ENCODE measurements at regions not wholly inside any gene's neighbourhood (a gene's known extent, or its start where the extent isn't known, plus 50 kb on each side); places are given as distances from the start of the nearest gene placed in this dataset.

DNA sequence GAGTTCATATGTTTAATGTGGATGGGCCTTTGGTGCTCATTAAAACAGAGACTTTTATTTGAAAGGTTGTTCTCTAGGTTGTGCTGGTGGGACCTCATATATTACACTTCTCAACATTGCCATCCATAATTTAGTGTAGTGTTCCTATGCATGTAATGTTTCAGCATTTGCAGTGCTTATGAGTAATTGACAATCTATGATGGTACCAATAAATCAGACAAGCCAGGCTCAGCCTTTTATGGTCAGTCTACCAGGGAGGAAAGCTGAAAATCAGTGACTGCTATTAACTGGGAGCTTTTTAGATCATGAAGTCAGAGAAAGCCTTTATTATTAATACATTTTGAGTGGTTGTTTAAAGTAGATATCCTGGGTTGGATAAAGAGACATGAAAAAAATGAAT, 120.1 kb upstream of the SLC28A3 start:
- no peak for DNase-seq

DNA sequence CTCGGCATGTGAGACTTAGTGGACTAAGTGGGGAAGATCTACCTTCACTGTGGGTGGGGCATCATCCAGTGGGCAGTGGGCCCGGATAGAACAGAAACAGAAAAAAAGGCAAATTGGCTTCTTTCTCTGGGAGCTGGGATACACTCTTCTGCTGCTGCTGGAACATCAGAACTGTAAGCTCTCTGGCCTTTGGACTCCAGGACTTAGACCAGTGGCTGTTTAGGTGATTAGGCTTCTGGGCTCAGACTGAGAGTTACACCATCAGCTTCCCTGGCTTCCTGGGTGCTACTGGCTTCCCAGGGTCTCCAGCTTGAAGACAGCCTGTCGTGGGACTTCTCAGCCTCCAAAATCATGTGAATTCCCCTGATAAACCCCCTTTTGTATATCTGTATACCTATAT, 122.7 kb upstream of the SLC28A3 start:
- no peak for DNase-seq

DNA sequence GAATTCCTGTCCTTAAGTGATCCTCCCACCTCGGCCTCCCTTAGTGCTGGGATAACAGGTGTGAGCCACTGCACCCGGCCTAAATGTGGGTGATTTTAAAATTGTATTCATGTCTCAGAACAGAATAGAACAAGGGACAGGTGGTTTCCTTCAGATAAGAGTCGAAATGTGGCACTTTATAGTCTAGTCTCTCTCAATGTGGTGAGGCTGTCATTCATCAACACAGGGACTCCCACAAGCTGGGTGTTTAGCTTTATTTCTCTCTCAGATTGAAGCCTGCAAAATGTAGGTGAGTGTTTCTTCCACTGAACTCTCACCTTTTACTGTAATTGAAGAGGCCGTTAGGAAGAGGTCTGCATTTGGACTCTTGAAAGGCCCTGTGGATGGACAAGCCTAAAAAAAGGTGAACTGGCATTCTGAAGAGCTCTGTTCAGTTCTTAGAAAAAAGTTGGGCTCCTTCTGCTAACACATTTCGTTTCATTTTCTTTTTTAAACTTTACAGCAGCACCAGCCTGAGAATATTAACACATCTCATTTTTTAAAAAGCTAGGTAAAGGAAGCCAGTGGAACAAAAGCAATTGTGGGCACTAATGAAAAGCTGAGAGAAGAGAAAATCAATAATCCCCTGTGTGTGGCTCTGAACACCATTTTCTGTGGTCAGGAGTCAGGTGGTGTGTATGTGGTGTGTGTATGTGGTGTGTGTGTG, 126.2 kb upstream of the SLC28A3 start:
- DNase-seq, result no peak

DNA sequence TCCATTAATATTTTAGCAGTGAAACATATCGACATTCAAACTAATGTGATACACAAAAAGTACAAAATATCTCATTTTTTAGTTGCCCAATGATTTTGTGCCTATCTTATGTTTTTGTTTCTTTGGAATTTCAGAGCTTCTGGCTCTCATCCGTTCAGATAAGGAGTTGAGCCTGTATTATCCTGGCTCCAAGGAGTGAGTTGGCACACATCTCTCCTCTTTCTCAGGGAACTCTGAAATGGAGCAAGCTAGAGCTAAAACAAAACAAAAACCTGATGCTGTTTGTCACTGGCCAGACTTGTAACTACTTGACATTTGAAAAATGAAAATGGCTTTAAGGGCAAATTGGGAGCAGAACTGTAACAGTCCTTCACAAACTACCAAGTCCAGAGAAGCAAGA, 131.3 kb upstream of the SLC28A3 start:
- DNase-seq, result no peak

DNA sequence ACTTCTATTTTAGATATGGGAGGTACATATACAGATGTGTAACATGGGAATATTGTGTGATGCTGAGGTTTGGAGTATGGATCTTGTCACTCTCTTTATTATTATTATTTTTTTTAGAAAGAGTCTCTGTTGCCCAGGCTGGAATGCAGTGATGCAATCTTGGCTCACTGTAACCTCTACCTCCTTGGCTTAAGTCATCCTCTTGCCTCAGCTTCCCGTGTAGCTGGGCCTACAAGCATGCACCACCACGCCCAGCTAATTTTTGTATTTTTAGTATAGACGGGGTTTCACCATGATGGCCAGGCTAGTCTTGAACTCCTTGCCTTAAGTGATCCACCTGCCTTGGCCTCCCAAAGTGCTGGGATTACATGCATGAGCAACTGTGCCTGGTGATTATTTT, 138.4 kb upstream of the SLC28A3 start:
- DNase-seq, result no peak

DNA sequence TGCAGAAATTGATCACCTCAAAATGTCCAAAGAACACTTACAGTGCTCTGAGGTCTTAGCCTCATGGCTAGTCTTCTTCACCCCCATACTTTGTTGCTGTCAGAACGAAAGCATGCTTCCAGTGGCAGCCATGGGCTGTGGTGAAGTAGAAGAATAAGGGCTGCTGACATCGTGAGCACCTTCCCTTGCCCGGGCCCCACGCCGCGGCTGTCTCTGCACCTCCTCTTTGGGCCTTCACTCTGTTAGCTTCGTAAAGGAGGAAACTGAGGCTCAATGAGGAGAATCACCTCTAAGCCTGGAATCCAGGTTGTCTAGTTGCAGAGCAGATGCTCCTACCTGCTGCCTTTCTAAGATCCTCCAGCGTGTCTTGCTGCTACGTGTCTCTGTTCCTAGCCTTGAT, 139.5 kb upstream of the SLC28A3 start:
- DNase-seq, result no peak

DNA sequence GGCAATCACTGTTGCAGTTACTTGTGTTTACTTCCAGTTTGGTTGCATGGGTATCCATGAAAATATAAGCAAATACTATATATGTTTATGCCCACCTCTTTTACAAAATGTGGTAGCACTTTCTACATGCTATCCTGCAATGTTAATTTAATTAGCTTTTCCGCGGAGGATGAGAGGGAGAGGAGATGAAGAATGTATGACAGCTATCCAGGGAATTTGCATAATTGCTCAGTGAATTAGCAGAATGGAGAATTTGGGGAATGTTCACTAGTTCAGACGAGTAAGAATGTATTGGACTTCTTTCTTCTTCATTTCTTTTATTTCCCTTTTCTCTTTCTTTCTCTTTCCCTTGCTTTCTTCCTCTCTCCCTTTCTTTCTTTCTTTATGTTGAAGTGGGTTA, 140.7 kb upstream of the SLC28A3 start:
- DNase-seq, result no peak

DNA sequence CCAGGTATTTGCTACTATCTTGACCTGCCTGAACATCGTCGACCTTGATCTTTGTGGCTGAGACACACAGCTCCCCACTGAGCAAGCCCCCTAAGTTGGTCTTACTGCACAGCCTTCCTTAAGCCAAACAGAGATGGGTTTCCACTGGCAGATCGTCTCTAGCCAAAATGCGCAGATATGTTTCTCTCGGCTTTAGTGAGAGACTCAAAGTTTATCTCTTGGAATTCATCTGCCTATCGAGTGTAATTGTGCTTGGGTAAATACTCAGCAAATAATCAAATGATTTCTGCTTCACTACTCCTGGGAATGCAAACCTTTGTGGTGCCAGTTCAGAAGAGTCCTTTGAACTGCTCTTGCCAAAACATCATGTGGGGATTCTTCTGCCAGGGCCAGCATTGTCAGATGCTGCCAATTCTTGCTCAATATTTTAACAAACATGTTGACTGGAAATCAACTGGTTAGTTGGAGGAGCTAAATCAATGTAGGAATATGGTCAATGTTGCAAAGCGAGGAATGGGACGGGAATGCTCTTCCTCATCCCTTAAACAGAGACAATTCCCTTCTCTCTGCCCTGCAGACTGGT, 141.2 kb upstream of the SLC28A3 start:
- DNase-seq, result no peak

DNA sequence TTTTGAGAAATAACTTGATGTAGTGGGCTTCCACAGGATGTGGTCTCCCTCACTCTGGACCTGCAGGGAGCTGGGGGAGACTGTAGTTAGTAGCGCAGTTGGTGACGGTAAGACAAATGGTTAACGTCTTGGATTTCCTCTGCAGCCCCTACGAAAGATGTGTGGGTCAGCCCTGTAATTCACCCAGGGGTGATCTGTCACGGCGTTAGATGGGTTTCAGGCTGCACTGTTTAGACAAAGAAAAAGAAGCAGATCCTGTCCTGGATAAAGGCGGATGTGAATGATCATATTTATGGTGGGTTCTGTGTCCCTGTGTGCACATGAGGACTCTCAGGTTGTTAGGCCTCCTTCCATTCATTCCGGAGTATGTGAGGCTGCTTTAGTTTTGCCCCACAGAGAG, 142.0 kb upstream of the SLC28A3 start:
- no peak for DNase-seq

DNA sequence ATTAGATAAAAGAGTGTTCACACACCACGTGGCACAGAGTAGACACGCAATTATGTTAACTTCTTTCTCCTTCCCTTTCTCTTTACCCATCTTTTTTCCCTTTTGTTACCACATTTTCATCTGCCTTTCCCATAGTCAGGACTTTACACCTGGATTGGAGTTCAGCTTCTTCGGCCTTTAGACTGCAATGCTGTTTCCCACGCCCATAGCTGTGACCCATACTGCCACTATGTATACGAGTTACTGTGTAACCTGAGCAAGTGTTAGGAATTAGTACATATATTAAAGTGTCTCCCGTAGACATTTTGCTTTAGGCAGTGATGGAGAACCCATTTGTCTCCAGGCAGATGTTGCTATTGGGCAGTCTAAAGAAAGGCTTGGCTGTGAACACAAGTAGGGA, 143.6 kb upstream of the SLC28A3 start:
- DNase-seq, result no peak

DNA sequence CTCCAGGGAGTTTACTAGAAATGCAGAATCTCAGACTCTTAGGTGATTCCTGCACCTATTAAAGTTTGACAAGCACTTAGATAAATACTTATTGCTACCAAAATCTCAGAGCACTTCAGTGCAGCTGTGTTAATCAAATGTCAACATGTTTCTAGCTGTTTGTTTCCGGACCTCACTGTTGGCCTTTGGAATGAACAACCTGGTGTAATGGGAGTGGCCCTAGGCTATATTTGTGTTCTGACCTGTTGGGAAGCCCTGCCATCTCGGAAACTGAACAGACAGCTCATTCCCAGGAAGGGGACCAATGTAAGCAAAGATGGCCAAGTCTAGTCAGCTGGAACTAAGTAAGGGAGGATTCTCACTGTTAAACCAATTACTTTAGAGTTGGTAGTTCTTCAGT, 145.0 kb upstream of the SLC28A3 start:
- no peak for DNase-seq

DNA sequence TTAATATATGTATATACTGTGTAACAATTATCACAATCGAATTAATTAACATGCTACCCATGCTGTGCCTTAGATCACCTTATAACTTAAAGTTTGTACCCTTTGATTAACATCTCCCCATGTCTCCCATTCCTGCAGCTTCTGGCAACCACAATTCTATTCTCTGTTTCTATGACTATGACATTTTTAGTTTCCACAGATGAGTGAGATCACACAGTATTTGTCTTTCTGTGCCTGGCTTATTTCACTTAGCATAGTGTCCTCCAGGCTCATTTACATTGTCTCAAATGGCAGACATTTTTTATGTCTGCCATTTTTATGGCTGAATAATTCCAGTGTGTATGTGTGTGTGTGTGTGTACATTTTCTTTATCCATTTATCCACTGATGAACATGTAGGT, 146.1 kb upstream of the SLC28A3 start:
- no peak for DNase-seq

DNA sequence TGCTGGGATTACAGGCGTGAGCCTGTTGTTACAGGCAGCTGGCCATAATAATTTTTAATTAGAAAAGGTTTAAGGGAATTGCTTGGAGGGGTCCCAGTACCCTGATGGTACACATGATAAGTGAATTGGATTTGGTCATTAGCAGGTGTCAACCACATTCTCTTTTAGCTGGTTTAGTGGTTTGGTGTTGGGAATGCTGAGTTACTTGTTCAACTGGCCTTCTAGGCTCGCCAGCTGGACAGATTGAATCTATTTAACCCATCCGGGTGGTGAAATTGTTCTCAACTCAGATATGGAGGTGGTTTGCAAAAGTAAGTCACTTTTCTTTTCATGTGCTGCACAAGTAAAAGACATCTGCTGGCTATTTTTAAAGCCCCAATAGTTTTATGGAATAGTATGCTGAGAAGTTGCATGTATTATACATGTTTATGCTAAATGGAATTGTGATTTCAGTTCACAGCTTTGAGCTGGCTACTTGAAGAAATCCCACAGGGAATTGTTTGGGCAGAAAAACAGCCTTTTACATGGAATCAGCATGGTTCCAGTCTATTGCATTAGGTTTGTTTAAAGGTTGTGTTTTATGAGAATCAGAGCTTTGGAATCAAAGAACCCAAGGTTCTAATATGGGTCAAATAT, 149.8 kb upstream of the SLC28A3 start:
- DNase-seq, result no peak

DNA sequence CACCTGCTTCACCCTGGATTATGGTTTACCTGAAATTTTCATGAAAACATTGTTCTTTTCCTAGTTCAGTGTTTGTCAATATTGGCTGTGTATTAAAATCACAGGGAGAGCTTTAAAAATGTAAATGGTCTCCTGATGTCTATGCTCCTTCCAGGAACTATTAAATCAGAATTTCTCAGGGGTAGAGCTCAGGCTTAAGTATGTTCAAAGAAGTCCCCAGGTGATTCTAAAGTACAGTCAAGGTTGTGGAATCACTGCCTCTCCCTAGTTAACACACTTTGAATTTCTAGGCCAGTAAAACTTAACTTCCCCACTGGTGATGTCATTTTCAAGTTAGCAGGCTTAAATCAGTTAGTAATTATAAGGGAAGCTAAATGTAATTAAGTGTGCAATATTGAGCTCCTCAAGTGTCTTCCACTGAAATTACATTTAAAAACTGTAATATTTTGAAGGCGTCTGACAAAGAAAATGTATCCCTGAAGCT, 150.3 kb upstream of the SLC28A3 start:
- DNase-seq, result no peak

DNA sequence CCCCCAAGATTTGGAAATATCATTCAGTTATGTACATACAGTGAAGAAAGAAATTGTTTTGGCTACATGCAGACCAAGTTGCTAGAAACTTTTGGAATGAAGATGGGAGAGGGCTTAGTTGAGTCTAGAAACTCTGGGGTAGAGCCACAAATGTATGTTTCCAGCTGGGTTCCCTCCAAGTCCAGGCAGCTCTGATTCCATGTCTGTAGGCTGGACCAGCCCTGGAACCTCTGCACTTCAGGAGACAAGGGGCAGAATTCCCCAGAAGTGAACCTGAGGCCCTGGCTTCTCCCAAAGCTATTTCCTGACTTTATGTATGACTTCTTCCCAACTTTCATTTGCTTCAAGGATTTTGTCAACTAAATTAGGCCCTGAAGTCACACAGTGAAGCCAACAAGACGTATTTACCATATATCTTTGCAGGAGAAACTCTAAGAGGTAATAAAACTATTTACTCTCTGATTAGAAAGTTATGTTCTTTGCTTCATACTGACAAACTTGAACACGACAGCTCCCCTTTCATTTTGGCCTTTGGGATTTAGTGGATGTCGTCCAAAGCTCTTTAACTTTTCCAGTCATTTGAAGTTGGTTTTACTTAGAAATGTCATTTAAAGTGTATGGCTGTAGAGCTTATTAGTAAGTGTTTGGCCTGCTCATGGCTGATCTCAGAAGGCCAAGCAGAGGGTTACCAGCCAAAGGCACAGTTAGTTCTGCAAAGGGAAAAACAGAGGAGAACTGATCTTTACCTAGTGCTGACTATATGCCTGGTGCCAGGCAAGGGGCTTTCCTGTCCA, 152.0 kb upstream of the SLC28A3 start:
- DNase-seq, result no peak

DNA sequence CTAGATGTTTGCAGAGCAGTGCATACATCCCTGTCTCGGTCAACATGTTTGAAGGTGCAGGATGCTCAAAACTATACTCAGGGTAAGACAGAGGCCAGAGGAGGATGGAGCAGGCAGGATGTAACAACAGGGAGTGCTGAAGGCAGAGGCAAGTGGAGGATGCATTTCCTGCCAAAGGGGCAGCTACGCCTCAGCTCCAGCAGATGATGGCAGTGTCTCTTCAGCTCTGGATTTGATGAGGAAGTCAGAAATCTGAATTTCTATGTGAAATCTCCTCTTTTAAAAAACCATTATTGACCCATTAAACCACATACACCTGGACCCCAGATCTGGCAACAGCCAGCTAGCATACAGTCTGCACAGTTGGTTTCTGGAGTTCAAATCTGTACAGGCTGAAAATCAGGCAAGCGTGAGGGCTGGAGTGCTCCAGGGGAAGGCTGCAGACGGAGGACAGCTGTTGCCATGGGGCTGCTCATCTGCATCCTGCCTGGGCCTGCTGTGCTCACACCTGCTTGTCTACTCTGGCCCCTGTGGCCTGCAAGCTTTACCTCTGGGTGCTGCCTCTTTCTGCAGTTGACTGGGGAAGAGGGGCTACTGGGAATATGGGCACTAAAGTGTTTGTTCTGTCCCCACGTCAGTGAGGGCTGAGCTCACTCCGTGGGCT, 152.9 kb upstream of the SLC28A3 start:
- DNase-seq, result no peak

DNA sequence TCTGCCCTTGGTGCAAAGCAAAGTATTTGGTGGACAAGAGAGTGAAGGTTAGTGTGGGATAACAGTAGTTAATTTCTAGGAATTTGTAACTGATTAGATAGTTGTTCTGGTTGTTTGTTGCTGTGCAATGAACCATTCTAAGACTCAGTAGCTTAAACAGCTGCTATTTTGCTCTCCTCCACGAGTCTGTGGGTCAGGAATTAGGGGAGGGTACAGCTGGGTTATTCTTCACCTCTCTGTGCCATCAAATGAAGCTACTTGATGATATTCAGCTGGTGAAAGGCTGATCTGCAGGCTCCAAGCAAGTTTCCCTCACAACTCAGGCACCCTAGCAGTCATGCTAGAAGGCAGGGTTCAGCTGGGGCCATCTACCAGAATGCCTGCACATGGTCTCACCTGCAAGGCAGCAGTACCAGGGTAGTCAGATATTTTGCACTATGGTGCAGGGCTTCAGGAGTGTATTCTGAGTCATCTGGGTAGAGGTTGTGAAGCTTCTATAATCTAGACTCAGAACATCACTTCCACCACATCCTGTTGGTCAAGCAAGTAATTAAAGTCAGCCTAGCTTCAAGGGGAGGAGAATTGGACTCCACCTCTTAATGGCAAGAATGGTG, 159.5 kb upstream of the SLC28A3 start:
- DNase-seq, result no peak

DNA sequence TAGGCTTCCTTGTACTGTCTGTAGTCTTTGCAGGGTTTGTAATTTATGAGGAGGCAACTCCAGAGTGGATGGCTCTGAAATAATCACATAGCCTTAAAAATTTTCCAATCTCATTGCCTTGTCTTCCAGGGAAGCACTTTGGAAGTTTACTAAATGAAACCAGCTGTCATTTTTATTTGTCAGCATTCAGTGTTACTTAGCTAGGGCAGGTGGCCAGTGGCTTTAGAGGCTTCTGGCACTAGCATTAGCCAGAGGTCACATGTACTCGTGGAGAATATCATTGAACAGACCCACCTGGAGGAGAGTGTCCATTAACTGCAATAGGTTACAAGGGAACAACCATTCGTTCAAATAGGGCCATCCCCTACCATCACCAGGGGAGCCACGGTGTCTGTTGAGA, 160.3 kb upstream of the SLC28A3 start:
- no peak for DNase-seq

DNA sequence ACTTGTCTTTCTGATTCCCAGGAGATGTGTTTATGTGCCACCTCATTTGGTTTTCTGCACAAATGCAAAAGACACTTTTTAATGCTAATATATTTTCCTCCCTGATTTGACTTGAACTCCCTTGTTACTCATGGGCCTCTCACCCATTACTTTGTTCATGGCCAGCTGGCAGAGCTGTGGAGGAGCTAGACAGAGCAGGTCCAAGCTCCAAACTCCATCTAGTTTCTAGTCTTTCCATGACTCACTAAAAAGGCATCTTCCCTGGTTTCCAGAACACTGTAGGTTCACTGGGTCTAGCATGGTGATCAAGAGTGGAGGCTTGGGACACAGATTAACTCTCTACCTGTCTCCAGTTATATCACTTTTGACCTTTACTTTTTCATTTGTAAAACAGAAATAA, 161.0 kb upstream of the SLC28A3 start:
- no peak for DNase-seq

DNA sequence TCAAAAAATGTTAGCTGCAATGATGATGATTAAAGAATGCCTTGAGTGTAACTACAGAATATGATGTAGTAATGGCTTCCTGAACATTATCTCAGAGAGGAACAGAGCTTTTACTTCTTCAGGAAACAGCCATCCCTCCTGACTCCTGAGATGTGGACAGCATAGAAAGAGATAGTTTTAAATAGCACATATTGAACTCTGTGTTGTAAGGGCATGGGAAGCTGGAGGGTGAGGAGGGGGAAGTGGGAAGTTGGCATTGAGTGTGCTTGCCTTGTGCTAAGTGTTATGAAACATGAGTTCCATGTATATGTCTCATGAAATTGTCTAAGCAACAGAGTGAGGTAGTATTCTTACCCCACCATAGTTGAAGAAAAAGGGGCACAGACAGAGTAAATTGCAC, 161.5 kb upstream of the SLC28A3 start:
- DNase-seq, result no peak

DNA sequence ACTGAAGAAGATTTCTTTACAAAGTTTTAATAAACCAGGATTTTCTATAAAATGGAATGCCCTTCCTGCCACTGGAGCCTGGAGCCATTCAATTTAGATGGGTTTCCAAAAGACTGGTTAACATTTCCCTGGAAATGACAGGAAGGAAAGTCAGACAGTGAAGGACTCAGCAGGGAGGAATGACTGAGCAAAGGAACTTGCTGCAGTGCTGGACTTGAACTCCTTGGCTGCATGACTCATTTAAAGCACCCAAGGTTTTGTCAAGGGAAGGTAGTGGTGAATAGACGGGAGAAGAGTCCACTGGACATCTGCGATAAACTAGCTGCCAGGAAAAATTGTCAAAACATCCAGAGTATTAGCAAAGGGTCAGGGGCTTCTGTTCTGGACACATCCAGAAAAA, 163.8 kb upstream of the SLC28A3 start:
- DNase-seq, result no peak

DNA sequence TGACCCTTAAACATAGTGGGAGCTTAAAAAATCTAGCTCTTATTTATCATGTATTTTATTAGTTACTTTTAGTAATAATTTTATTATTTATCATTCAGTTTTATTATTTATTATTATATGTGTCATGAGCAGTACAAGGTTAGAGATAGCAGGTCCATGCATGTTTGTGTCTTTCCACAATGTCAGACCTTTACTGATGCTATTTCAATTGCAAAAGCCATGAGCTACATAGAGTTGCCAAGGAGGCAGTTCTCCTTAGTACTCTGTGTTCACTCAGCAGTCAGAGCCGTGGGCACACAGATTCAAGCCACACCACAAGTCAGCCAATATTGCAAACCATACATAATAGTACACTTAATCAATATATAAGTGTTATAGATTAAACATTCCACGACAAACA, 157.9 kb upstream of the NTRK2 start:
- no peak for DNase-seq

DNA sequence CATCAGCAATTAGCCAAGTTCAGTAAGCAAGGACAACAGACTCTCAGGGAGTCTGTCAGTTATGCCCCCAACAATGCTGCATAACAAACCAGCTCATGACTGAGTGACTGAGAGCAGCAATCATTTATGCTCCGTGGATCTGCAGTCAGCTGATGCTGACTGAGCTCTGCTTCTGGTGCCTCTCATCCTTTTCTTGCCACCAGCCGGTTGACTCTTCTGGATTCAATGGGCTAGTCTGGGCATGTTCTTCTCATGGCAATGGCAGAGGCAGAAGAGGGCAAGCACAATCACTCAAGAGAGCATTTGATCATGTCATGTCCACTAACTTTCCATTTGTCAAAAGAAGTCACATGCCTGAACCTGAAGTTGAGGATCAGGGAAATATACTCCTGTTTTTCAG, 157.0 kb upstream of the NTRK2 start:
- no peak for DNase-seq
